Activated CD4-positive, alpha-beta memory T cell treated with anti-CD3 and anti-CD28 coated beads, Interleukin-2, amount 10 ng/mL, durations not matched to agents 7 days and 5 days (primary cell): ENCODE measurements at regions not wholly inside any gene's neighbourhood (a gene's known extent, or its start where the extent isn't known, plus 50 kb on each side); places are given as distances from the start of the nearest gene placed in this dataset.
"Not testable (repeated sequence)": the region's sequence is repeated elsewhere in the genome, so short reads cannot be mapped to it uniquely, and the experiment has no call there.

Experiments used
- CTCF ChIA-PET: fragments of 350-600 bp; sonication (Branson Sonifier 250); formaldehyde crosslinking; loops from one replicate; lab custom pipeline; 2021; ENCODE audit warnings: antibody characterized with exemption, inconsistent platforms; lab: Charles Lee
- POLR2A ChIA-PET: fragments of 350-600 bp; sonication (Branson Sonifier 250); formaldehyde crosslinking; loops from one replicate; lab custom pipeline; 2021; ENCODE audit warnings: antibody characterized with exemption; lab: Charles Lee
- DNase-seq: peaks from one replicate; pipeline ENCODE4 v3.0.0-alpha.2; 2020
- H3K27ac Mint-ChIP-seq: one replicate; pipeline ENCODE4 v1.8.0; 2021; ENCODE audit warnings: mild to moderate bottlenecking, mixed read lengths
- H3K27me3 Mint-ChIP-seq: one replicate; pipeline ENCODE4 v1.8.0; 2021; ENCODE audit warnings: mixed read lengths
- H3K36me3 Mint-ChIP-seq: one replicate; pipeline ENCODE4 v1.8.0; 2021; ENCODE audit warnings: low read depth, mixed read lengths
- H3K4me1 Mint-ChIP-seq: one replicate; pipeline ENCODE4 v1.8.0; 2021; ENCODE audit warnings: mixed read lengths
- H3K4me3 Mint-ChIP-seq: one replicate; pipeline ENCODE4 v1.8.0; 2021; ENCODE audit warnings: mild to moderate bottlenecking, mixed read lengths
- H3K9me3 Mint-ChIP-seq: one replicate; pipeline ENCODE4 v1.8.0; 2021; ENCODE audit warnings: mixed read lengths

DNA sequence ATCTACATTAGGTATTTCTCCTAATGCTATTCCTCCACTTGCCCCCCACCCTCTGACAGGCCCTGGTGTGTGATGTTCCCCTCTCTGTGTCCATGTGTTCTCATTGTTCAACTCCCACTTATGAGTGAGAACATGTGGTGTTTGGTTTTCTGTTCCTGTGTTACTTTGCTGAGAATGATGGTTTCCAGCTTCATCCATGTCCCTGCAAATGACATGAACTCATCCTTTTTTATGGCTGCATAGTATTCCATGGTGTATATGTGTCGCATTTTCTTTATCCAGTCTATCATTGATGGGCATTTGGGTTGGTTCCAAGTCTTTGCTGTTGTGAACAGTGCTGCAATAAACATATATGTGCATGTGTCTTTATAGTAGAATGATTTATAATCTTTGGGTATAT is 50.6 kb upstream of the GRHL3 start:
- Mint-ChIP-seq H3K27me3 (peaks cover 48% of the 10 kb centered on the region), H3K36me3 (peaks cover 10% of the 10 kb centered on the region), H3K9me3 (peaks cover 13% of the 10 kb centered on the region)
- CTCF ChIA-PET, POLR2A ChIA-PET, H3K4me3 Mint-ChIP-seq, H3K4me1 Mint-ChIP-seq, DNase-seq, H3K27ac Mint-ChIP-seq: not testable (repeated sequence)

DNA sequence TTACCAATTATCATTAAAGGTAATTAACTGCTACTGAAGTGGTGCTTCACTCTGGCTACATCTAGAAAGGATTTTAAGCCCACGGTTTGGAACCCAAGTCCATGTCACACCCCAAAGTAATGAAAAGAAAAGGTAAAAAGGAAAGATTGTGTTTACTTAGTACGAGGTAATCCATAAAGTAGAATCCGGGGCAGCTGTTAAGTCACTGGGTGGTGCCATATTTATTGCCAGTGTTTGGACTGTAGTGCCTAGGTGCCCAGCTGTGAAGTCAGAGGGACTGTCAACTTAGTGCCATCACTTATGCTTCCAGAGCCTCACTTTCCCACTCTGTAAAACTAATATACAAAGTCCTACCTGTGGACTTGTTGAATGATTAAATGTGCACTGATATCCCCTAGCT is 52.2 kb upstream of the GRHL3 start:
- Mint-ChIP-seq H3K9me3 (peaks cover 8% of the 10 kb centered on the region), H3K27ac (no peak overlapping the region), H3K36me3 (peaks cover 7% of the 10 kb centered on the region), H3K4me3 (no peak overlapping the region), H3K27me3 (peaks cover 34% of the 10 kb centered on the region), H3K4me1 (peaks cover 2% of the 10 kb centered on the region)
- ChIA-PET CTCF (interaction anchor here (1.5 kb wide), 1 partner anchor 12 kb away, joined by 3 read pairs; no protein-coding TSS in a partner anchor), POLR2A (no interaction called here)
- no peak for DNase-seq

DNA sequence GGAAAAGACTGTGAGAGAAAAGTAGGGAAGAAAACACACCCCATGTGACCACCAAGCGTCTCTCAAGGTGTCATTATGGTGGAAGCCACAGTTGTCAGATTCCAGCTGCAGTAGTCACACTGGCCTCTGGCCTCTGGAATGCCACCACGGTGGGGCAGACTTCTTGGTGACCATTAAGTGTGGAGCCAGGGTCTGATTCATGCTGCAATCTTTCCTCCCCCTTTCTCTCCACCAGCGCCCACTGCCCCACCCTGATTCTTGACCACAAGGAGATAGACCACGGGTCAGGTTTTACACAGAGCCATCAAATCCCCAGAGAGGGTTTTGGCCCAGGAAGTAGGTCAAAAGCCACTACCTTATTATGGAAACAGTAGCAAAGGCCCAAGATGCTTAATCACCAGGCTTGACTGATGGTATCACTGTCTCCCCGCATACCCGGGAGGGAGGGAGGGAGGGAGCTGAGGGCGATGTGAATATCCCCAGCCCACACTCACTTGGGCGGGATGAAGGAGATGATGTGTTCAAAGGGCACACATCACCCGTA is 52.7 kb upstream of the GRHL3 start:
- H3K9me3 Mint-ChIP-seq = peaks cover 4% of the 10 kb centered on the region
- H3K27ac Mint-ChIP-seq = no peak overlapping the region
- ChIA-PET CTCF (interaction anchor here (1.5 kb wide), 1 partner anchor 12 kb away, joined by 3 read pairs; no protein-coding TSS in a partner anchor), POLR2A (no interaction called here)
- peaks cover 29% of the 10 kb centered on the region for H3K27me3 Mint-ChIP-seq
- H3K4me1 Mint-ChIP-seq = peaks cover 2% of the 10 kb centered on the region
- DNase-seq = no peak
- no peak overlapping the region for H3K4me3 Mint-ChIP-seq
- peaks cover 4% of the 10 kb centered on the region for H3K36me3 Mint-ChIP-seq

DNA sequence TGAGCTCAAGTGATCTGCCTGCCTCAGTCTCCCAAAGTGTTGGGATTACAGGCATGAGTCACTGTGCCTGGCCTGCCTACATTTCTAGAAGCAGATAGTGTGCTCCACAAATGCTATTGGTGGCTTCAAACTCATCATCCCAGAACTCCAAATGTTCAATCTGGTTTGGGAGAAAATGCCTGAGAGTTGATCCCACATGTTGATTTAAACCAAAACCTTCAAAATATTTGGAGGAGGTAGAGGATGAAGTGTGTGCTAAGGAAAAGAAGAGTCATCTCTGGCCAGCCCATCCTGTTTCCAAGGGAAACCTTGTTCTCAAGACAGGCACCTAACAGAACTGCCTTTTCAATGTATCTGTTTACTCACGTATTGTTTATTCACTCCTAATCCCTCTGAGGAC is 55.4 kb upstream of the GRHL3 start:
- H3K4me3 Mint-ChIP-seq = no peak overlapping the region
- no peak overlapping the region for H3K27ac Mint-ChIP-seq
- peaks cover 4% of the 10 kb centered on the region for H3K4me1 Mint-ChIP-seq
- H3K36me3 Mint-ChIP-seq = no peaks in the 10 kb centered on the region
- H3K9me3 Mint-ChIP-seq = peaks cover 2% of the 10 kb centered on the region
- DNase-seq = no peak
- ChIA-PET POLR2A (interaction anchor here (0.9 kb wide), 1 partner anchor 43 kb away, joined by 3 read pairs; no protein-coding TSS in a partner anchor), CTCF (interaction anchor here (2.0 kb wide), 1 partner anchor 113 kb away, joined by 4 read pairs; no protein-coding TSS in a partner anchor)
- H3K27me3 Mint-ChIP-seq = peaks cover 15% of the 10 kb centered on the region

DNA sequence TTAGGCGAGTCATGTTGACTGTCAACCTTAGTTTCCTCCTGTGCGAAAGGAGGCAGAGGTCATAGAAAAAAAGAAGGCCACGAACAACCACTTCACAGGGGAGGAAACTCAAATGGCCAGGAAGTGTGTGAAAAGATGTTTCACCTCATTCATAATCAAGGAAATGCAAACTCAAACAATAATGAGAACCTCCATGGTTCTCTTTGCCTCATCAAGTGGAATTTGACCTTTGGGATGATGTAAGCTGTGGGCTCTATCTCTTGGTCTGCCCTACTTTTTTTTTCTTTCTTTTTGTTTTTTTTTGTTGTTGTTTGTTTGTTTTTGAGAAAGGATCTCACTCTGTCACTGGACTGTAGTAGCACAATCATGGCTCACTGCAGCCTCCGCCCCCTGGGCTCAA is 55.9 kb upstream of the GRHL3 start:
- CTCF ChIA-PET = no interaction called here
- H3K27ac Mint-ChIP-seq = no peak overlapping the region
- H3K4me3 Mint-ChIP-seq = no peak overlapping the region
- H3K36me3 Mint-ChIP-seq = no peaks in the 10 kb centered on the region
- POLR2A ChIA-PET = interaction anchor here (0.9 kb wide), 1 partner anchor 42 kb away, joined by 3 read pairs; no protein-coding TSS in a partner anchor
- H3K9me3 Mint-ChIP-seq = peaks cover 2% of the 10 kb centered on the region
- H3K27me3 Mint-ChIP-seq = peaks cover 16% of the 10 kb centered on the region
- no peak for DNase-seq
- peaks cover 4% of the 10 kb centered on the region for H3K4me1 Mint-ChIP-seq

DNA sequence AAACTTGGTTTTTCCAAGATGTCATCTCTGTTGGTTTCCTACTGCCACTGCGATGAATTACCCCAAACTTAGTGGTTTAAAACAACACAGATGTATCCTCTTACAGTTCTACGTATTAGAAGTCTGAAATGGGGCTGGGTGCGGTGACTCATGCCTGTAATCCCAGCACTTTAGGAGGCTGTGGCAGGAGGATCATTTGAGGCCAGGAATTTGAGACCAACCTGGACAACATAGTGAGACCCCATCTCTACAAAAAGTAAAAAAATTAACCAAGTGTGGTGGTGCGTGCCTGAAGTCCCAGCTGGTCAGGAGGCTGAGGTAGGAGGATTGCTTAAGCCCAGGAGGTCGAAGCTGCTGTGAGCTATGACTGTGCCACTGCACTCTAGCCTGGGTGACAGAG is 57.2 kb upstream of the GRHL3 start:
- H3K4me3 Mint-ChIP-seq = no peak overlapping the region
- H3K27me3 Mint-ChIP-seq = peaks cover 23% of the 10 kb centered on the region
- H3K36me3 Mint-ChIP-seq = no peaks in the 10 kb centered on the region
- H3K27ac Mint-ChIP-seq = no peak overlapping the region
- DNase-seq = no peak
- POLR2A ChIA-PET = no interaction called here
- H3K4me1 Mint-ChIP-seq = peaks cover 4% of the 10 kb centered on the region
- CTCF ChIA-PET = interaction anchor here (1.1 kb wide), 1 partner anchor 131 kb away, joined by 3 read pairs; no protein-coding TSS in a partner anchor
- H3K9me3 Mint-ChIP-seq = peaks cover 2% of the 10 kb centered on the region

DNA sequence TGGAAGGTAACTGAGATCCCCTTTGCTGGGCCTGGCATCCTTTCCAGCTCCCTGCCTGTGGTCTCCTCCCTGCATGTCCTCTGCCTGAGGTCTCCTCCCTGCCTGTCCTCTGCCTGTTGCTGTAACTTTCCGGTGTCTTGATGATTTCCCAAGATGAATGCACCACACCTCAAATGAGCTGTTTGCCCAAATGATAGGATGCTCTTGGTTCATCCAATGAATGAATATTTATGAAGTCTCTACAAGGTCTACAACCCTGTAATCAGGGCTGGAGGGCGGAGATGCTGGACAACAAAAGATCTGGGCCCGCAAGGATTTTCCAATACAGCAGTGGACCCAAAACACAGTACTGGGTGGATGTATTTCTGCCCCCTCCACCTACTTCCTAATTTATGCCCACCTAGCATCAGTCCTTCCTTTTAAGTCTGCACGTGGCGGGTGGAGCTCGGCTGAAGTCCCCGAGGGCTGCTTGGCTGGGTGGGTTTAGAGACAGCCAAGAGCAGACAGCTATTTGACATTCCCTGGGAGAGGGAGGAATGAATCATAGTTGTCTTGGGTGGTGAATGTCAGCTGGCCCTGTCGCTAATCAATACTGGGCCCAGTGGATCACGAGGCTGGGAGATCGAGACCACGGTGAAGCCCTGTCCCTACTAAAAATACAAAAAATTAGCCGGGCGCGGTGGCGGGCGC is 60.3 kb upstream of the GRHL3 start:
- CTCF ChIA-PET = no interaction called here
- Mint-ChIP-seq H3K27ac (no peak overlapping the region), H3K9me3 (peaks cover 2% of the 10 kb centered on the region), H3K4me1 (peaks cover 7% of the 10 kb centered on the region), H3K27me3 (peaks cover 22% of the 10 kb centered on the region), H3K4me3 (no peak overlapping the region), H3K36me3 (no peaks in the 10 kb centered on the region)
- POLR2A ChIA-PET = no interaction called here
- DNase-seq = no peak

DNA sequence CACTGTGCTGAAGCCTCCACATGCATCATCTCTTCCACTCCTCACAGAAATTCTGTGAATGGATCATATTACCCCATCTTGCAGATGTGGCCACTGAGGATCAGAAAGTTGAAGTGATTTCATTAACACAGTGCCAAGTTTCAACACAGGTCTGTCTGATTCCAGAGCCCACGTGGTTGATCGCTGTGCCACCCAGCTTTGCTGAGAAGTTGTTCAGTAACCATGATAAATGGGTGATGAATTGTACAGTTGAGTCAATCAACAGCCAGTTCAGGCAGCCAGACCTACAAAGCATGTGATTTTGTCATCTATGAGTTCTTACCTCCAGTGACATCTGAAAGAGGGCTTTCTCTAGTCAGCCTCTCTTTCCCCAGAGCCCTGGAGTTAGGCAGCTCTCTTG is 61.8 kb upstream of the GRHL3 start:
- Mint-ChIP-seq H3K4me1 (peaks cover 7% of the 10 kb centered on the region), H3K27ac (no peak overlapping the region), H3K36me3 (no peaks in the 10 kb centered on the region), H3K27me3 (peaks cover 17% of the 10 kb centered on the region), H3K4me3 (no peak overlapping the region), H3K9me3 (peaks cover under 1% of the 10 kb centered on the region)
- ChIA-PET CTCF (no interaction called here), POLR2A (no interaction called here)
- DNase-seq = no peak

DNA sequence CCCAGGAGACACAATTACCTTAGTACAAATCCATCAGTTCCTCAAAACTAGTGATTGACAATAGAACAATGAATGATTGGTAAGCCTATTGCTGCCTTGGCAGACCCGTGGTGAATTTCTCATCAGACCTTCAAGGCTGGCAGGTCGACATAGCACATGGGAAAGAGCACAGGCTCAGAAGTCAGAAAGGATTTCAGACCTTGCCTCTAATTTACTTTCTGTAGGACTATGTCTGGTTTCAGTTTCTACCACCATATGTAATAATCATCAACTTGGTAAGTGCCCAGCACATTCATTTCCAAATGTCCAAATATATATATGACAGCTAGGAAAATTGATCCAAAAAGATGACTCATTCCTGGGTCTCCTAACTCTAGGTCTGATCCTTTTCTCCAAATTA is 62.5 kb upstream of the GRHL3 start:
- Mint-ChIP-seq H3K4me1 (peaks cover 7% of the 10 kb centered on the region), H3K27me3 (peaks cover 17% of the 10 kb centered on the region), H3K4me3 (no peak overlapping the region), H3K9me3 (no peaks in the 10 kb centered on the region), H3K36me3 (no peaks in the 10 kb centered on the region), H3K27ac (no peak overlapping the region)
- POLR2A ChIA-PET = no interaction called here
- DNase-seq = no peak
- CTCF ChIA-PET = no interaction called here

DNA sequence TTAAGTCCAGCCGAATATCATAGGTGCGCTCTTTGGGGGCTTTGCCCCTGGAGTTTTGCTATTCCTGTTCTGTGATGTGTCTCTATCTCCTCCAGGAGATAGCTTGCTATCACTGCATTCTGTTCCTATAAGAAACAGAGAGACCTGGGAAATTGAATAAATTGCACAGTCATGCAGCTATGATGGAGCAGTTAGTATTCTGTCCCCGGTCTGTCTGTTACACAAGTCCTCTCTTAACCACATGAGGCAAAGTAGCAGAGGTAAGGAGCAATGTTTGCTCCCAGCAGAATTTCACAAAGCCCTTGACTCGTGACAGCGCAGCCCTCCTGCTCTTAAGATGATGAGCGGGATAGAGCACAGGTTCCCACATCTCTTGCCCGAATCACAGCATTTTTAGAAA is 63.9 kb upstream of the GRHL3 start:
- Mint-ChIP-seq H3K9me3 (no peaks in the 10 kb centered on the region), H3K36me3 (no peaks in the 10 kb centered on the region), H3K4me3 (no peak overlapping the region), H3K4me1 (peaks cover 12% of the 10 kb centered on the region), H3K27ac (no peak overlapping the region), H3K27me3 (peaks cover 17% of the 10 kb centered on the region)
- CTCF ChIA-PET = interaction anchor here (1.5 kb wide), 1 partner anchor 12 kb away, joined by 3 read pairs; no protein-coding TSS in a partner anchor
- DNase-seq = no peak
- POLR2A ChIA-PET = interaction anchor here (1.2 kb wide), 1 partner anchor 28 kb away, joined by 3 read pairs; no protein-coding TSS in a partner anchor

DNA sequence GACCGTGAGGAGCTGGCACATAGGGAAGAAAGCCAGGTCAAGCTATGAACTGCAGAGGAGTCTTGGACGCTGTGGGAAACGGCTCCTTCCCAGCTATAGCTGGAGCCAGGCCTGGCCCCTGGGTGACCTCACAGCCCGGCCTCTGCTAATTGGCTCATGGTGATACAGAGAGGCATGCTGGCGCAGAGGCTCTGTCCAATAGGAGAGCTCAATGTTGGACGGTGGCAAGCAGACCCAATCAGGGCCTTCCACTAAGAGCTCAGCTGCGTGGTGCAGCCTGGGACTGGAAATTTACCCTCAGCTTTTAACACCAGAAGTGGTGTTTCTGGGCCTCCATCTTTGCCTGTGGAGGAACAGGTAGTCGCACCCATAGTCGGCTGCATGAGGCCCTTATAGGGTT is 64.4 kb upstream of the GRHL3 start:
- Mint-ChIP-seq H3K27me3 (peaks cover 15% of the 10 kb centered on the region), H3K4me1 (peaks cover 13% of the 10 kb centered on the region), H3K9me3 (no peaks in the 10 kb centered on the region), H3K36me3 (no peaks in the 10 kb centered on the region), H3K27ac (no peak overlapping the region), H3K4me3 (no peak overlapping the region)
- ChIA-PET POLR2A (interaction anchor here (1.2 kb wide), 1 partner anchor 27 kb away, joined by 3 read pairs; no protein-coding TSS in a partner anchor), CTCF (interaction anchor here (1.5 kb wide), 1 partner anchor 13 kb away, joined by 3 read pairs; no protein-coding TSS in a partner anchor)
- DNase-seq = no peak

DNA sequence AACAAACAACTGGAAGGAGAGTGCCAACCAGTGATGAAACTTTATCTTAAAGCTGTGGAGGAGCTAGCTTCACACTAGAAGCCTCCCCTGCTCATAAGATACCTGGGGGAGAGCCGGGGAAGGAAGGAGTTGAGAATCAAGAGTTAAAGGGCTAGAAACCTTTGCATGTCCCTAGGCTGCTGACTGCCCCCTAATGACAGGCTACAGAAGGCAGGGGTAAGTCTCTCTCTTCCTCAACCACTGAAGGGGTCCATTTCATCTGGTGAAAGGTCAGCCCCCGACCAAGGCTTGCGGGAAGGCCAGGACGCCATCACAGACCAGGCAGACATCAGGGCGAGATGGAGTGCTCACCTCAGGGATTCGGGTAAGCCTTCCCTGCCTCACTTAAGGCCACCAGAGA is 65.6 kb upstream of the GRHL3 start:
- Mint-ChIP-seq H3K4me3 (no peak overlapping the region), H3K36me3 (no peaks in the 10 kb centered on the region), H3K27me3 (peaks cover 11% of the 10 kb centered on the region), H3K27ac (no peak overlapping the region), H3K4me1 (peaks cover 18% of the 10 kb centered on the region), H3K9me3 (no peaks in the 10 kb centered on the region)
- DNase-seq = no peak
- ChIA-PET POLR2A (no interaction called here), CTCF (interaction anchor here (1.3 to 1.5 kb wide), 2 partner anchors 14 to 59 kb away, joined by 3 read pairs; no protein-coding TSS in a partner anchor)

DNA sequence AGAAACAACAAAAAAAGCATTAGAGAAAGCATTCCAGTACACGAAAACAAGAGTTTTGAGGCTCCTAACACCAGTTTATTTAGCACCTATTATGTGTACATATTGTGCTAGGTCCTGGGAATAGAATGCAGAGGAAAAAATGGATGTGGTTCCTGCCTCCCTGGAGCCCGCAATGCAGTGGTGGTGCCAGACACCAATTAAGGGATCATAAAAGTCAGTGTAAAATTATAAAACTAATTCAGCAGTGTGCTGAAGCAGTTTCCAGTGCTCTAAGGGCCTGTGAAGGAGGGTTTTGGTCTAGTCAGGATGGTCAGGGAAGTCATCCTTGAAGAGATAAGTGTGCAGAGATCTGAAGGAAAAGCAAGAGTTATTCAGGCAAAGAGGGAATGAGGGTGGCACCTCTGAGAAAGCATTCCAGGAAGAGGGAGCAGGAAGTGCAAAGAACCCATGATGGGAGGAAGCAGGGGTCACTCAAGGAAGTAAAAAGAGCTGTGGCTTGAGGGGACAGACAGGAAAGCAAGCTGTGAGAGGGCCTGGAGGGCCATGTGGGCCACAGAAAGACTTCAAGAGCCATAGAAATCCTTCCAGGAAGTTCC is 65.2 kb upstream of the IFNLR1 start:
- POLR2A ChIA-PET = no interaction called here
- Mint-ChIP-seq H3K27ac (no peak overlapping the region), H3K4me1 (peaks cover 18% of the 10 kb centered on the region), H3K9me3 (no peaks in the 10 kb centered on the region), H3K4me3 (no peak overlapping the region), H3K36me3 (no peaks in the 10 kb centered on the region), H3K27me3 (peaks cover 9% of the 10 kb centered on the region)
- CTCF ChIA-PET = interaction anchor here (1.3 kb wide), 1 partner anchor 60 kb away, joined by 3 read pairs; no protein-coding TSS in a partner anchor
- DNase-seq = no peak
